ENCODE measurements at regions not wholly inside any gene's neighbourhood (a gene's known extent, or its start where the extent isn't known, plus 50 kb on each side); places are given as distances from the start of the nearest gene placed in this dataset.

- TF ChIP-seq RAD21 (IDR thresholded peaks at IDR 0.05; ENCODE audit: low read depth), result no peak
- no peak for TF ChIP-seq EP300 (IDR thresholded peaks at IDR 0.05; ENCODE audit: borderline replicate concordance)
- TF ChIP-seq NFIC (IDR thresholded peaks at IDR 0.05), result no peak
- TF ChIP-seq EGR1 (IDR thresholded peaks at IDR 0.05), result no peak
- no peak for TF ChIP-seq REST (IDR thresholded peaks at IDR 0.05; ENCODE audit: low read depth)
- no peak for TF ChIP-seq YY1 (IDR thresholded peaks at IDR 0.05; ENCODE audit: low read depth)
- TF ChIP-seq TAF1 (IDR thresholded peaks at IDR 0.05; ENCODE audit: low read depth), result no peak
These were observed 661.5 kb downstream of the PLA2G4A start for GRCh38 chr1:187490266-187490665.

- no peak for TF ChIP-seq TCF12 (IDR thresholded peaks at IDR 0.05; ENCODE audit: low read depth)
- TF ChIP-seq RAD21 (IDR thresholded peaks at IDR 0.05; ENCODE audit: low read depth), result no peak
- no peak for TF ChIP-seq ZBTB7A (IDR thresholded peaks at IDR 0.05; ENCODE audit: low read depth)
- no peak for TF ChIP-seq MAX (IDR thresholded peaks at IDR 0.05)
- no peak for TF ChIP-seq EP300 (IDR thresholded peaks at IDR 0.05; ENCODE audit: borderline replicate concordance)
- no peak for TF ChIP-seq REST (IDR thresholded peaks at IDR 0.05; ENCODE audit: low read depth)
- no peak for TF ChIP-seq USF1 (IDR thresholded peaks at IDR 0.05)
- TF ChIP-seq TAF1 (IDR thresholded peaks at IDR 0.05; ENCODE audit: low read depth), result no peak
- no peak for TF ChIP-seq CREB1 (IDR thresholded peaks at IDR 0.05; ENCODE audit: low read depth)
- TF ChIP-seq EGR1 (IDR thresholded peaks at IDR 0.05), result no peak
These were observed 662.5 kb downstream of the PLA2G4A start for GRCh38 chr1:187491082-187491720.

- no peak for TF ChIP-seq CREB1 (IDR thresholded peaks at IDR 0.05; ENCODE audit: low read depth)
- TF ChIP-seq ZBTB7A (IDR thresholded peaks at IDR 0.05; ENCODE audit: low read depth), result no peak
- no peak for TF ChIP-seq CEBPB (IDR thresholded peaks at IDR 0.05)
- no peak for TF ChIP-seq EGR1 (IDR thresholded peaks at IDR 0.05)
- TF ChIP-seq MAX (IDR thresholded peaks at IDR 0.05), result no peak
- no peak for TF ChIP-seq TAF1 (IDR thresholded peaks at IDR 0.05; ENCODE audit: low read depth)
- TF ChIP-seq FOXM1 (IDR thresholded peaks at IDR 0.05; ENCODE audit: borderline replicate concordance, low read depth), result no peak
- TF ChIP-seq TEAD4 (IDR thresholded peaks at IDR 0.05), result no peak
- TF ChIP-seq RAD21 (IDR thresholded peaks at IDR 0.05; ENCODE audit: low read depth), result no peak
- no peak for TF ChIP-seq TCF12 (IDR thresholded peaks at IDR 0.05; ENCODE audit: low read depth)
- TF ChIP-seq EP300 (IDR thresholded peaks at IDR 0.05; ENCODE audit: borderline replicate concordance), result no peak
- no peak for TF ChIP-seq USF1 (IDR thresholded peaks at IDR 0.05)
- no peak for TF ChIP-seq YY1 (IDR thresholded peaks at IDR 0.05; ENCODE audit: low read depth)
- TF ChIP-seq NFIC (IDR thresholded peaks at IDR 0.05), result no peak
- TF ChIP-seq REST (IDR thresholded peaks at IDR 0.05; ENCODE audit: low read depth), result no peak
These were observed 669.3 kb downstream of the PLA2G4A start for GRCh38 chr1:187498028-187498427.

GRCh38 chr1:187504779-187505178, 676.0 kb downstream of the PLA2G4A start:
- TF ChIP-seq EGR1 (IDR thresholded peaks at IDR 0.05) (no peak), REST (IDR thresholded peaks at IDR 0.05; ENCODE audit: low read depth) (no peak), USF1 (IDR thresholded peaks at IDR 0.05) (no peak), TAF1 (IDR thresholded peaks at IDR 0.05; ENCODE audit: low read depth) (no peak), RAD21 (IDR thresholded peaks at IDR 0.05; ENCODE audit: low read depth) (no peak), MAX (IDR thresholded peaks at IDR 0.05) (no peak), CEBPB (IDR thresholded peaks at IDR 0.05) (no peak), TCF12 (IDR thresholded peaks at IDR 0.05; ENCODE audit: low read depth) (no peak), YY1 (IDR thresholded peaks at IDR 0.05; ENCODE audit: low read depth) (no peak), NFIC (IDR thresholded peaks at IDR 0.05) (no peak), CREB1 (IDR thresholded peaks at IDR 0.05; ENCODE audit: low read depth) (no peak), TEAD4 (IDR thresholded peaks at IDR 0.05) (no peak), ZBTB7A (IDR thresholded peaks at IDR 0.05; ENCODE audit: low read depth) (no peak), EP300 (IDR thresholded peaks at IDR 0.05; ENCODE audit: borderline replicate concordance) (no peak), FOXM1 (IDR thresholded peaks at IDR 0.05; ENCODE audit: borderline replicate concordance, low read depth) (no peak)
